Muscle of leg (tissue), 3 donors: ENCODE measurements at regions not wholly inside any gene's neighbourhood (a gene's known extent, or its start where the extent isn't known, plus 50 kb on each side); places are given as distances from the start of the nearest gene placed in this dataset.

ENCODE experiments used
- DNase-seq: peaks from one replicate; pipeline ENCODE4 v3.0.0; 2013
- H3K27ac ChIP-seq: one replicate; pipeline ENCODE4 v1.5.1; 2013; ENCODE audit warnings: mild to moderate bottlenecking, low read length, control low read depth
- H3K27me3 ChIP-seq: one replicate; pipeline ENCODE4 v1.6.1; 2013; ENCODE audit warnings: low read length; ENCODE audit not compliant: control insufficient read depth, insufficient read depth
- H3K36me3 ChIP-seq: one replicate; pipeline ENCODE4 v1.6.1; 2013; ENCODE audit warnings: low read length; ENCODE audit not compliant: control insufficient read depth, insufficient read depth
- H3K4me1 ChIP-seq: one replicate; pipeline ENCODE4 v1.6.1; 2013; ENCODE audit warnings: low read length; ENCODE audit not compliant: control insufficient read depth, insufficient read depth
- H3K4me3 ChIP-seq: one replicate; pipeline ENCODE4 v1.5.1; 2013; ENCODE audit warnings: low read length, control low read depth
- H3K9me3 ChIP-seq: replicated peaks from 2 replicates; pipeline ENCODE4 v1.6.1; 2013; ENCODE audit warnings: low read depth, low read length; ENCODE audit not compliant: control insufficient read depth
- WGBS: methylation state at CpG from one replicate; pipeline ENCODE4 v1.1.5; 2013; ENCODE audit warnings: missing lambda C conversion rate; ENCODE audit not compliant: insufficient coverage; 5-methylcytosine and 5-hydroxymethylcytosine counted together

DNA sequence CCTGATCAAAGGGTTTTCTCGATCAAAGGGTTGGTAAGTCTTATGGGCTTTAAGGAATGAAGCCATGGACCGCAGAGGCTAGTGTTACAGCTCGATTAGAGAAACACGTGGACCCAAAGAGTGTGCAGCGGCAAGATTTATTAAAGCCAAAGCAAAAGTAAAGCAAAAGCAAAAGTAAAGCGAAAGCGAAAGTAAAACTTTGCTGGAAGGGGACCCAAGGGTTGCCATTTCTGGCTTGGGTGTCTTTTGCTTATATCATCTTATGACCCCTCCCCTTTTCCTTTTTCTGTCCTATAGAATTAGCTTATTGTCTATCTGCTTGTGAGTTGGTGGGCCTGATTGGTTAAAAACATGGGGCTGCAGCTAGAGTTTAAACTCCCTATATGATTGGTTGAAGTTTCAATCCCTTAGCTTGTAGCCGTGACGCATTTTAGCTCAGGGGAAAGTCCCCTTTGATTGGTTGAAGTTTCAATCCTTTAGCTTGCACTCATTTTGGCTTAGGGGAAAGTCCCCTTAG, 957.0 kb downstream of the AMY1C start:
- Histone ChIP-seq H3K27me3 (no peaks in the 10 kb centered on the region), H3K27ac (no peak overlapping the region), H3K36me3 (no peaks in the 10 kb centered on the region), H3K4me3 (peak overlapping the region; percentile 20), H3K9me3 (no peaks in the 10 kb centered on the region), H3K4me1 (no peaks in the 10 kb centered on the region)
- WGBS: 90% methylated on average over 2 of the region's 9 CpGs
- DNase-seq: peak; percentile 1

DNA sequence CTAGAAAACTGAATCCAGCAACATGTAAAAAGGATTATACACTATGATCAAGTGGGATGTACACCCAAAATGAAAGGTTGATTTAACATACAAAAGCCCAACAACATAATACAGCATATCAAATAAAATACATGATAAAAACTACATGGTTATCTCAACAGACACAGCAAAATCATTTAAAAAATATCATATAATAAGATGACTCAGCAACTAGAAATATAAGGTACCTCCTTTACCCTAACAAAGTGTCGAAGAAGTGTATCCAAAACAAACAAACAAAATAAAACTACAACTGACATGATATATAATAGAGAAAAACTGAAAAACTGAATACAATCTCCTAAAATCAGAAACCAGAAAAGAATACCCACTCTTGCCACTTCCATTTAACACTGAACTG, 969.1 kb downstream of the AMY1C start:
- H3K9me3 ChIP-seq: no peaks in the 10 kb centered on the region
- H3K36me3 ChIP-seq: no peaks in the 10 kb centered on the region
- H3K4me1 ChIP-seq: no peaks in the 10 kb centered on the region
- whole genome bisulfite sequencing: no CpG with 5 or more reads among the region's 1 CpG
- no peak for DNase-seq
- no peaks in the 10 kb centered on the region for H3K27me3 ChIP-seq
- no peak overlapping the region for H3K27ac ChIP-seq
- no peak overlapping the region for H3K4me3 ChIP-seq

DNA sequence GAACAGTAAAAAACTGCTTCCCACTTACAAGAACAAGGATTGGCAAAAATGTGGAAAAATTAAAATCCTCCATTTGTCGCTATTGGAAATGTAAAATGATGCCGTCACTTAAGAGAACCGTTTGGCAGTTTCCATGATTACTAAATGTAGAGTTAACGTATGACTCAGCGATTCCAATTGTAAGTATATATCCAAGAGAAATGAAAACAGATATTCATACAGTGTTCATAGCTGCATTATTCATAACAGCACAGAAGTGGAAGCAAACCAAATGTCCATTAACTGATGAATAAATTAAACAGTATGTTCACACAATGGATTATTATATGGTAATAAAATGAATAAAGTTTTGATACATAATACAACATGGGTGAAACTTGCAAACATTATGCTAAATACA, 971.0 kb downstream of the AMY1C start:
- H3K4me1 ChIP-seq: no peaks in the 10 kb centered on the region
- H3K27me3 ChIP-seq: no peaks in the 10 kb centered on the region
- WGBS: no CpG with 5 or more reads among the region's 5 CpGs
- H3K27ac ChIP-seq: no peak overlapping the region
- DNase-seq: peak; percentile 0
- H3K36me3 ChIP-seq: no peaks in the 10 kb centered on the region
- peaks cover 4% of the 10 kb centered on the region for H3K9me3 ChIP-seq
- no peak overlapping the region for H3K4me3 ChIP-seq

- H3K27me3 ChIP-seq: no peaks in the 10 kb centered on the region
- H3K9me3 ChIP-seq: peaks cover 4% of the 10 kb centered on the region
- no peaks in the 10 kb centered on the region for H3K4me1 ChIP-seq
- DNase-seq: peak; percentile 44
- no peaks in the 10 kb centered on the region for H3K36me3 ChIP-seq
- no CpG with 5 or more reads among the region's 1 CpG for WGBS
- no peak overlapping the region for H3K4me3 ChIP-seq
- H3K27ac ChIP-seq: no peak overlapping the region
These were observed 977.2 kb downstream of the AMY1C start for GRCh38 chr1:104726917-104727316.

- Histone ChIP-seq H3K36me3 (no peaks in the 10 kb centered on the region), H3K27me3 (no peaks in the 10 kb centered on the region), H3K4me1 (no peaks in the 10 kb centered on the region), H3K27ac (no peak overlapping the region), H3K9me3 (no peaks in the 10 kb centered on the region), H3K4me3 (no peak overlapping the region)
- no CpG with 5 or more reads among the region's 1 CpG for WGBS
- DNase-seq: no peak
These were observed 984.2 kb downstream of the AMY1C start for GRCh38 chr1:104733866-104734265.

DNA sequence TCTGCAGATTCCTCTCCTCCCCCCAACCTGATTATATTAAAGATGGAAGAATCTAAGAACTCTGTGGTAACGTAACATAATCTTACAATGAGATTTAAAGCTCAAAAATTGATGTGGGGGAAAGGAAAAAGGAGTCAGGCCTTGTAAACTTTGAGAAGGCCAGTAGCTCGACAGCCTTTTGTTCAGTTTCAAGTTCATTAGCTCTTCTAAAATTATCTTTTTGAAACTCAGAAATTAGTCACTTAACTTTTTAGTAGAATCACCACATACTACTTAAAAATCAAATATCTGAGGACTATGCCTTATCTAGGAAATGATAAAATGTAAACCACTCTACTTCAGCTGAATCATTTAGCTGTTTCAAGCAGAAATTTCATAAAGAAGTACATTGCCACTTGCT, 996.2 kb downstream of the AMY1C start:
- H3K27ac ChIP-seq: no peak overlapping the region
- no peaks in the 10 kb centered on the region for H3K4me1 ChIP-seq
- no peaks in the 10 kb centered on the region for H3K9me3 ChIP-seq
- H3K4me3 ChIP-seq: no peak overlapping the region
- DNase-seq: no peak
- H3K36me3 ChIP-seq: no peaks in the 10 kb centered on the region
- no peaks in the 10 kb centered on the region for H3K27me3 ChIP-seq
- WGBS: no CpG with 5 or more reads among the region's 2 CpGs

DNA sequence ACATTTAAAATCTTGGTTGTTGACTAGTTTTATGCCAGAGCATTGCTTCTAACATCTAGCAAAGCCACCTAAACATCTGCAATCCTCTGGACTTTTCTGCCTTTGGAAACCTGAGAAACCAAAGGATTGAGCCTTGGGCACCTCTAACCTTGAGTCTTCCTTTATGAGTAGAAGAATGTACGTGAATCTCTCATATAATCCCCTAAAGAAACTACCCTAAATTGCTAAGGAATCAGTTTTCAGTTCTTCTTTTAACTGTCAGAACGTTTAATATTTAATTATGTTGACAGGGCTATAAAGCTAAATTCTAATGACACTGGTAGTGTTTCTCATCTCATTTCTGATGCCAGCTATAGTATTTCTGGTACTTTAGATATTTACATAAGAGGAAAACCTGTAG, 997.3 kb downstream of the AMY1C start:
- H3K27me3 ChIP-seq: no peaks in the 10 kb centered on the region
- H3K27ac ChIP-seq: no peak overlapping the region
- no peaks in the 10 kb centered on the region for H3K36me3 ChIP-seq
- no CpG with 5 or more reads among the region's 2 CpGs for WGBS
- DNase-seq: no peak
- no peaks in the 10 kb centered on the region for H3K9me3 ChIP-seq
- no peaks in the 10 kb centered on the region for H3K4me1 ChIP-seq
- H3K4me3 ChIP-seq: no peak overlapping the region

DNA sequence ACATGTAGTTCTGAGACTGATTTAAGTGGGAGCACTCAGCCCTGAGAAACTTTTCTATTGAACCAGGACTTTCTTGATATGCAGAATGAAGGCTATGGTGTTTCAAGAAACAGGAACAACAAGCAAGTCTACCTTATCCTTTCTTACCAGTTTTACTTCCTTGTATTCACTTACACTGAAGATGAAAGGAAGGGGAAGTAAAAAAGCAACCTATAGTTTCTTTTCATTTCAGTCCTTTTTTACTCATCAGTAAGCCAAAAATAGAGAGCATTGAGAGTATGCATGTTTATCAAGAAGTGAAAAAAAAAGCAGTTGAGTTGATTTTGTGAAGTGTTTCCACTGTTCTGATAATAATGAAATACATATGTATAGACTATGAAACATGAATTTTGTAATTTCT, 1010.3 kb downstream of the AMY1C start:
- no peaks in the 10 kb centered on the region for H3K36me3 ChIP-seq
- no peaks in the 10 kb centered on the region for H3K9me3 ChIP-seq
- H3K4me1 ChIP-seq: no peaks in the 10 kb centered on the region
- DNase-seq: peak; percentile 27
- no peaks in the 10 kb centered on the region for H3K27me3 ChIP-seq
- H3K27ac ChIP-seq: no peak overlapping the region
- H3K4me3 ChIP-seq: no peak overlapping the region

DNA sequence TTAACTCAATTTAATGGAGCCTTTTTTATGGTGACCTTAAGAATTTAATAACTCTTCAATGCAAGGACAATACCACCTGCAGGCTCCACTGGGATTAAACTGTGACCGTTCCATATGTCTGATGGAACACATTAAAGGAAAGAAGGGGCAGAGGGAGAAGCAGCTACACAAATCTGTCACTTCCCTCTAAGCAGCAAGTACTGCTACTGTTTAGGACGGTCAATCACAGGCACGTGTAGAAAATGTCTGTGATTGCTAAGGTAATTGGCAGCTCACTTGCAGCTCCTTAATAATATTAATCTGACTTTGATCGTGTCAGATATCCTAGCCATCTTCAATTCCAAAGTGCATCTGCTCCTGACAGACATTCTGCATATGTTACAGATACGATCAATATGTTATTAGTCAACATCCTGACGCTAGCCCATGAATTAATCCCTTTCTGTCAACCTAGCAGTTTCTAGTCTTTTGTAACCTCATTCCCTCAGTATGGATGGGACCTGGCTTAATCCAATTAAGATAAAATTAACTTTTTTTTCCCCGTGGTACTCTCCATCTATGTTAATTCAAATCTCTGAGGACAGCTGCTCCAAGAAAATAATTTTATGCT, 1012.4 kb downstream of the AMY1C start:
- Histone ChIP-seq H3K27ac (no peak overlapping the region), H3K36me3 (no peaks in the 10 kb centered on the region), H3K4me1 (no peaks in the 10 kb centered on the region), H3K9me3 (no peaks in the 10 kb centered on the region), H3K27me3 (no peaks in the 10 kb centered on the region), H3K4me3 (no peak overlapping the region)
- no peak for DNase-seq
- 55% methylated on average over 2 of the region's 7 CpGs for WGBS

DNA sequence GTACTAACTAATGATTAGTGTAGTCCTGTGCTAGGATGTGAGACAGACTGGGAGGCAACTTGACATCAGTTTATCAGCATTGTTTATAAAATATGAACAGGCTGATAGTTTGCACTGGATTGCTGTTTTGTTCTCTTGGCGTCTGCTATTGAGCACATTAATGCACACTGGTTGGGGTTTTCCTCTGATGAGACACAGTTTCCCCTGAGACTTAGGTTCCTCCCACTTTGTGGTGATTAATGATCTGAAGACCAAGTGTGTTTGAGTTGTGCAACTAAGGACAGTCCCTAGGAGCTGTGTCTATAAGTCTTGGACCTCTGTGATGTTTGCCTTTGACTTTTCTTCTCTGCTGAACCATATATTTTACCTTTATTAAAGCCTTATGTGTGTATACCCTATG, 1015.4 kb downstream of the AMY1C start:
- H3K27ac ChIP-seq: no peak overlapping the region
- H3K36me3 ChIP-seq: no peaks in the 10 kb centered on the region
- H3K27me3 ChIP-seq: no peaks in the 10 kb centered on the region
- no peaks in the 10 kb centered on the region for H3K4me1 ChIP-seq
- peak; percentile 37 for DNase-seq
- no CpG with 5 or more reads among the region's 1 CpG for WGBS
- H3K9me3 ChIP-seq: no peaks in the 10 kb centered on the region
- no peak overlapping the region for H3K4me3 ChIP-seq

DNA sequence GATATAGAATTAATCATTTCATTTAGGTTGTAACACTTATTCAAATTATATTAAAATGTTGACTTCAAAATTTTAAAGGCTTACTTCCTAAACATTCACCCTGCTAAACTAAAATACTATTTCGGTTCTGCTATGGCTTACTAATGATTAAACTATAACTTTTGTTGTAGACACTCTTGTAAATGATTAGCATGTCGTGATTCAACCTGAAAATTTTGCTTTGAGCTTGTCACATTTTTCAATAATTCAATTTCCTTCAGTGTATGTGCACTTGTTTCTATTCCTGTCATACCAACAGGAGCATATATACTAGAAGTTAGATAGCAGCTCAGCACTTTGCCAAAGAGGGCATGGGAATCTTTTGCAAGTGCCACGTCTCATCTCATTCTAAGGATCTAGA, 1018.8 kb downstream of the AMY1C start:
- H3K4me1 ChIP-seq: no peaks in the 10 kb centered on the region
- H3K27ac ChIP-seq: no peak overlapping the region
- no peaks in the 10 kb centered on the region for H3K9me3 ChIP-seq
- WGBS: no CpG with 5 or more reads among the region's 3 CpGs
- H3K27me3 ChIP-seq: no peaks in the 10 kb centered on the region
- no peak overlapping the region for H3K4me3 ChIP-seq
- H3K36me3 ChIP-seq: no peaks in the 10 kb centered on the region
- no peak for DNase-seq
